HepG2 (cell line): ENCODE measurements at regions not wholly inside any gene's neighbourhood (a gene's known extent, or its start where the extent isn't known, plus 50 kb on each side); places are given as distances from the start of the nearest gene placed in this dataset.

Source experiments
- ATAC-seq: fragments of 200-7000 bp; cut with Tn5 transposase; 3 replicates; pipeline ENCODE4 v1.9.1; 2020; ENCODE audit warnings: mild to moderate bottlenecking, moderate library complexity
- BruUV-seq: library from RNA; stranded (reverse); fragments of 400-500 nt; replicated peaks from 2 replicates; lab custom pipeline; 2021; lab: Mats Ljungman, UMichigan
- CTCF ChIA-PET: fragments of 300-600 bp; formaldehyde crosslinking; extraction: SDS; loops from one replicate; lab custom pipeline; 2021; ENCODE audit warnings: low total read pairs, inconsistent platforms, low intra/inter-chr PET ratio; lab: Yijun Ruan, JAX
- POLR2A ChIA-PET: fragments of 350-600 bp; sonication (Branson Sonifier 250); formaldehyde crosslinking; loops from one replicate; lab custom pipeline; 2020; ENCODE audit warnings: antibody characterized with exemption, inconsistent platforms; lab: Yijun Ruan, JAX
- DNase-seq: peaks from one replicate; pipeline ENCODE4 v3.0.0-alpha.2; 2015; ENCODE audit warnings: low spot score
- FAIRE-seq: peaks from 3 replicates; lab custom pipeline; 2011; peaks lifted over from hg19 to GRCh38; lab: Jason Lieb, UNC
- H2AFZ ChIP-seq: one replicate; pipeline ENCODE4 v1.6.1; 2011; ENCODE audit warnings: low read length, inconsistent platforms
- H3K27ac ChIP-seq: fragments of 300-600 bp; 3 replicates; pipeline ENCODE4 v1.8.0; 2011; ENCODE audit warnings: mixed run types, mild to moderate bottlenecking, mixed read lengths, low read length, inconsistent platforms; ENCODE audit not compliant: insufficient read depth; ENCODE audit errors: extremely low read length
- H3K27me3 ChIP-seq, 2 experiments: fragments of 200-600 bp in 1 of 2; 2 replicates in 1 of 2; 3 replicates in 1 of 2; pipeline versions ENCODE4 v1.6.0 to v1.8.0; 2011; ENCODE audit warnings: low read length in 2 of 2, mild to moderate bottlenecking in 2 of 2, moderate library complexity in 2 of 2, inconsistent platforms in 1 of 2; ENCODE audit not compliant: insufficient read depth in 2 of 2, control insufficient read depth in 1 of 2
- H3K36me3 ChIP-seq, 2 experiments: fragments of 200-600 bp in 1 of 2; replicated peaks in 1 of 2; 2 replicates in 1 of 2; 3 replicates in 1 of 2; pipeline versions ENCODE4 v1.5.1 to v1.8.0; 2011; ENCODE audit warnings: low read length in 2 of 2, inconsistent platforms in 1 of 2; ENCODE audit not compliant: insufficient read depth in 2 of 2, control insufficient read depth in 1 of 2
- H3K4me1 ChIP-seq: 2 replicates; pipeline ENCODE4 v1.5.1; 2012; ENCODE audit warnings: low read length, inconsistent platforms; ENCODE audit not compliant: insufficient read depth
- H3K4me2 ChIP-seq: 2 replicates; pipeline ENCODE4 v1.6.0; 2011; ENCODE audit warnings: low read depth, low read length, inconsistent platforms
- H3K4me3 ChIP-seq, 3 experiments: fragments of 200-600 bp in 1 of 3; sonication (generic), shearing (Covaris generic) in 1 of 3; replicated peaks in 1 of 3; 2 replicates each; pipeline ENCODE4 v1.5.1; 2011 to 2016; ENCODE audit warnings: low read length in 3 of 3, inconsistent platforms in 2 of 3, low read depth in 2 of 3, mild to moderate bottlenecking in 2 of 3, control low read depth in 1 of 3, mixed read lengths in 1 of 3; ENCODE audit not compliant: insufficient read depth in 1 of 3
- H3K79me2 ChIP-seq: one replicate; pipeline ENCODE4 v1.6.1; 2011; ENCODE audit warnings: low read length, inconsistent platforms; ENCODE audit not compliant: insufficient read depth
- H3K9ac ChIP-seq: 2 replicates; pipeline ENCODE4 v1.6.0; 2011; ENCODE audit warnings: mild to moderate bottlenecking, low read depth, low read length, inconsistent platforms; ENCODE audit not compliant: insufficient read depth
- H3K9me3 ChIP-seq: 2 replicates; pipeline ENCODE4 v1.5.1; 2012; ENCODE audit warnings: mild to moderate bottlenecking, low read length
- H4K20me1 ChIP-seq: 2 replicates; pipeline ENCODE4 v1.6.0; 2011; ENCODE audit warnings: inconsistent platforms, mild to moderate bottlenecking, low read length, moderate library complexity; ENCODE audit not compliant: insufficient read depth
- IKZF4 ChIP-seq: sonication (generic); formaldehyde crosslinking; IDR thresholded peaks from 2 replicates; pipeline ENCODE4 v1.5.1; 2020; ENCODE audit warnings: borderline replicate concordance, mild to moderate bottlenecking, low read depth, missing genetic modification reagents; ENCODE audit errors: not compliant biosample characterization
- JUNB ChIP-seq: sonication (generic); formaldehyde crosslinking; IDR thresholded peaks from 2 replicates; pipeline ENCODE4 v1.8.0; 2022; ENCODE audit warnings: missing genetic modification reagents, mild to moderate bottlenecking, borderline replicate concordance
- MAFF ChIP-seq: IDR thresholded peaks from 2 replicates; pipeline ENCODE4 v1.6.1; 2011; ENCODE audit warnings: low read depth, low read length, improper control_type of control experiment
- MAFK ChIP-seq, 2 experiments: IDR thresholded peaks in 1 of 2; conservative IDR thresholded peaks in 1 of 2; 2 replicates each; pipeline ENCODE4 v1.6.1; 2011; ENCODE audit warnings: improper control_type of control experiment in 2 of 2, low read length in 2 of 2
- MEF2D ChIP-seq: sonication (generic); formaldehyde crosslinking; IDR thresholded peaks from 2 replicates; pipeline ENCODE4 v1.5.1; 2020; ENCODE audit warnings: mild to moderate bottlenecking, missing genetic modification reagents
- POGZ ChIP-seq: sonication (generic); formaldehyde crosslinking; IDR thresholded peaks from 2 replicates; pipeline ENCODE4 v1.4.0; 2020; ENCODE audit warnings: mild to moderate bottlenecking, missing genetic modification reagents
- PRDM4 ChIP-seq: sonication (generic); formaldehyde crosslinking; IDR thresholded peaks from 2 replicates; pipeline ENCODE4 v1.9.0; 2021; ENCODE audit warnings: missing genetic modification reagents, borderline replicate concordance
- ZNF766 ChIP-seq: sonication (generic); formaldehyde crosslinking; IDR thresholded peaks from 2 replicates; pipeline ENCODE4 v1.5.0; 2020; ENCODE audit warnings: missing genetic modification reagents, borderline replicate concordance
- ZNF788 ChIP-seq: sonication (generic); formaldehyde crosslinking; IDR thresholded peaks from 2 replicates; pipeline ENCODE4 v1.5.0; 2020; ENCODE audit warnings: mild to moderate bottlenecking, missing genetic modification reagents, borderline replicate concordance
- ZXDC ChIP-seq: sonication (generic); formaldehyde crosslinking; IDR thresholded peaks from 2 replicates; pipeline ENCODE4 v1.5.0; 2020; ENCODE audit warnings: mild to moderate bottlenecking, missing genetic modification reagents
- WGBS: methylation state at CpG from one replicate; pipeline ENCODE4 v1.1.6; 2017; ENCODE audit warnings: low lambda C conversion rate; 5-methylcytosine and 5-hydroxymethylcytosine counted together
- in situ Hi-C: cut with HindIII; loops from 2 replicates; pipeline ENCODE4 v1.10.0; 2017; ENCODE audit warnings: low pct_unique_long_range_greater_than_20kb; ENCODE audit not compliant: extremely low pct_ligation_motif_present
- intact Hi-C: fragments of 100-400 bp; cut with micrococcal nuclease; formaldehyde crosslinking; loops from one replicate; pipeline ENCODE4 v1.10.0; 2022; ENCODE audit not compliant: unreplicated experiment
- TF ChIP-seq, protein P1 (sequence below): sonication (generic); IDR thresholded peaks from 2 replicates; pipeline ENCODE4 v1.6.1; 2016; ENCODE audit warnings: low read depth, borderline replicate concordance

DNA sequence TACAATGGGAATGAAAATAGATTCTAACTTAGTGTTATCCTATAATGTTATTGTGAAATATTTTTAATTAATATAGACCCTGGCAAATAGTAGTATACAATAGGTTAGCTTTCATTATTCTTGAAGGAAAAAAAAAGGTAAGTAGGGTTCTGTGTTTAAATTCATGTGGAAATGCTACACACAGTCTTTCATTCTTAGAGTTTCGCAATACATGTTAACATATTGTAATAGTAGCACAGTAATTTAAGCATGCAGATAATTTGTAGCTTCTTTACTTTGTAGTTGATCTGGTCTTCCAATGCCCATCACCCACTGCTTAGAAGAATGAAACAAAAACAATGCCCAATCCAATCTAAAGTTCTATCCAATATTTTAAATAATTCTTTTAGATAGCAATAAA is 54.8 kb upstream of the MSTN start (continued):
- no peak for TF ChIP-seq PRDM4 (CRISPR knock-in tag)

GRCh38 chr2:190113000-190113399 is 50.5 kb upstream of the MSTN start:
- POLR2A ChIA-PET = no interaction called here

More at GRCh38 chr2:190113000-190113399, 50.5 kb upstream of the MSTN start:
- Histone ChIP-seq H2AFZ (no peak overlapping the region), H3K9me3 (no peaks in the 10 kb centered on the region), H3K27me3 (no peaks in the 10 kb centered on the region; a peak in 1 of 5 replicates), H3K36me3 (no peaks in the 10 kb centered on the region), H3K27ac (no peak overlapping the region), H3K9ac (no peak overlapping the region), H3K4me1 (no peaks in the 10 kb centered on the region), H3K4me2 (no peak overlapping the region), H4K20me1 (no peaks in the 10 kb centered on the region), H3K79me2 (no peaks in the 10 kb centered on the region)
- in situ Hi-C loops = no loop called here
- DNase-seq = no peak
- no TSS peak for BruUV-seq
- CTCF ChIA-PET = no interaction called here
- intact Hi-C loops = no loop called here
- no peak for ATAC-seq
- peak; percentile 38 to 69 for TF ChIP-seq MAFK (conservative IDR thresholded peaks at IDR 0.05 in 1 of 2, IDR thresholded peaks at IDR 0.05 in 1 of 2; ENCODE audit: low read length in 2 of 2)
- TF ChIP-seq POGZ (CRISPR knock-in tag) = no peak
- TF ChIP-seq JUNB (CRISPR knock-in tag) = no peak
- TF ChIP-seq, protein P1, sequence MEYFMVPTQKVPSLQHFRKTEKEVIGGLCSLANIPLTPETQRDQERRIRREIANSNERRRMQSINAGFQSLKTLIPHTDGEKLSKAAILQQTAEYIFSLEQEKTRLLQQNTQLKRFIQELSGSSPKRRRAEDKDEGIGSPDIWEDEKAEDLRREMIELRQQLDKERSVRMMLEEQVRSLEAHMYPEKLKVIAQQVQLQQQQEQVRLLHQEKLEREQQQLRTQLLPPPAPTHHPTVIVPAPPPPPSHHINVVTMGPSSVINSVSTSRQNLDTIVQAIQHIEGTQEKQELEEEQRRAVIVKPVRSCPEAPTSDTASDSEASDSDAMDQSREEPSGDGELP = no peak
- TF ChIP-seq MAFF = peak; percentile 35; the same call in 1 of the 2 replicates
- no peak for TF ChIP-seq ZNF788
- TF ChIP-seq IKZF4 = no peak
- no peak for TF ChIP-seq ZXDC
- TF ChIP-seq MEF2D (CRISPR knock-in tag) = no peak
- TF ChIP-seq ZNF766 (CRISPR knock-in tag) = no peak
- TF ChIP-seq, all 625 proteins: peak for 2
- FAIRE-seq = no peak
- WGBS = 6% methylated on average over 2 of the region's 2 CpGs
- no peak overlapping the region for H3K4me3 ChIP-seq
